HG03159 (cell line): ENCODE measurements at regions not wholly inside any gene's neighbourhood (a gene's known extent, or its start where the extent isn't known, plus 50 kb on each side); places are given as distances from the start of the nearest gene placed in this dataset.

ENCODE experiments used
- ATAC-seq: cut with Tn5 transposase; IDR thresholded peaks from one replicate; pipeline ENCODE4 v1.9.1; 2021; ENCODE audit warnings: mild to moderate bottlenecking, moderate library complexity; ENCODE audit not compliant: unreplicated experiment

DNA sequence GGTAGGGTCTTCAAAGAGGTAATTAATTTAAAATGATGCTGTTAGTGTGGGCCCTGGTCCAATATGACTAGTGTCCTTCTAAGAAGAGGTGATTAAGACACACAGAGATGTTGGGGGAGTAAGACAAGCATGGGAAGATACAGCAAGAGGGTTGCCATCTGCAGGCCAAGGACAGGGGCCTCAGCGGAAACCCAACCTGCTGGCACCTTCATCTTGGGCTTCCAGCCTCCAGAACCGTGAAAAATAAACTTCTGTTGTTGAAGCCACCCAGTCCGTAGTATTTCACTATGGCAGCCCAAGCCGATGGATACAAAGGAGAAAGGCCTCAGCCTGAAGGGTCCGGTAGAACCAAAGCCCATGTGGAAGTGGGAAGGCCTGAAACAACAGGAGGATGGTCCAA lies 161.7 kb upstream of the UBE2E1 start:
- ATAC-seq: no peak

DNA sequence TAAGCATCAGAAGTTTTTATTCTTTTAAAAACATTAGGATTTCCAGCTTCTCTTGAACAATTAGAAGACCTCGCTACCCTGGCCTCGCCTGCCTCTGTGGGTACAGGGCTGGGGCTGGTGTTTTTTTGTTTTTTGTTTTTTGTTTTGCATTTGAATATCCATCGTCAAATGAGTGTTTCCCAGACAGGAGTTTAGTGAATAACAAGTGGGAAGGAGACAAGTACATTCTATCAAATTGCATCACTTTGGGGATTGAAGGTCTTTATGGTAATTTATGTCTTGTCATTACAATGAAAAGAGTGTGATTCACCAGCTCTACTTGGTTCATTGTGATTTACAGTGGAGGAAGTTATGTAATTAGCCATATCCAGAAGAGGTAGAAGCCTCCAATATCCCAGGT lies 161.1 kb upstream of the UBE2E1 start:
- no peak for ATAC-seq

DNA sequence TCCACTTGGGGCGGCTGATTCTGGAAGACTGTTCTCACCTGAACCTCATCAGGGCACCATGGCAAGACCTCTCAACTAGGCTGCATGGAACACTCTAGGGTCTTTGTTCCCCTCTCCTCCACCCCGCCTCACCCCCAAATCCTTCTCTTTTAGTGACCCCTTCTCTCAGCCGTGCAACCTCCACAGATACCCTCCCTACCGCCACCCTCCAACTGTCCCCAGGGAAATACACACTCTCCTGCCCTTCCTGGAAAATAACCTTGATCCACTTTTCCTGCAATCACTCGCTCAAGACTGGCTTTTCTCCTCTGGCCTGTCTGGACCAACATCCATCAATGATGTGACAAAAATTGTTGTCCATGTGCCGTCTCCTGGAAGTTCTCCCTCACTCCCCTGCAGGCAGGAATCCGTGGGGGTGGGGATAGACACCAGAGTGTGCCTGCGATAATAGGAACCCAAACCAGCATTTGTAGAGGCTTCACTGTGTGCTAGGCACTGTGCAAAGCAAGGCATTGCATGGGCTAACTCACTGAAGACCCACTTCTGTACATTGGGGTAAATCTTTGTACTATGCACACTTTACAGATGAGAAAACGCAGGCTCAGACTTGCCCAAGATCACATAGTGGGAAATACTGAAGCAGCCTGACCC lies 160.1 kb upstream of the UBE2E1 start:
- ATAC-seq: no peak

DNA sequence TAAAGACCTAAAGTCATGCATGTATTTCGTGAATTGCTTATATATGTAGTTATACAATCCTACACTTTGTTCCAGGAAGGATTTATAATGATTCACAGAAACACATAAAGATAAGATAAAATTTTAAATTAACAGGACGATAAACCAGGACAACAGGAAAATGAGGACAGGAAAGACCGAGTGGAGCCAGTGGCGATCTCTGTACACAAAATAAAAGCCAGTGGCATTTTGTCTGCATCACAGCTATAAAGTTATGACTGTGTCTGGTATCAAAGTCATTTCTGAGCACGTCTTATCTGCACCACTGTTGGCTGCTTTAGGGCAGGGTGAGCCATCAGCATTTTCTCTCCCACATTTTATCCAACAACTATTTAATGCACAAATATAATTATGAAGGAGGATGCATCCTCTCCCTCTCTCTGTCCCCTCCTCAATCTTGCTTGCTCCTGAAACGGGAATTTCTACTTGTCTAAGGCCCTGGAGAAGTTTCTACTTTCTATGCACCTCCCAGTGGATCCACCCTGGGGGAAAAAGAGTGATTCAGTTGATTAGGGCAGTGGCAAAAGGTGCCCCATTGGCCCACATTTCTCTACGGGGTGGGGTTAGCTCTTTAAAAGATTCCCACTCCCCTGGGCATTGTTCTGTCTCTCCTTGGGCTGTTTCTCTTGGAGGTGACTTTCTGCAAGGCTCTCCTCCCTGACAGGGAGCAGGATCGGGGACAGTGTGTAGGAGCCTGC lies 159.4 kb upstream of the UBE2E1 start:
- no peak for ATAC-seq

DNA sequence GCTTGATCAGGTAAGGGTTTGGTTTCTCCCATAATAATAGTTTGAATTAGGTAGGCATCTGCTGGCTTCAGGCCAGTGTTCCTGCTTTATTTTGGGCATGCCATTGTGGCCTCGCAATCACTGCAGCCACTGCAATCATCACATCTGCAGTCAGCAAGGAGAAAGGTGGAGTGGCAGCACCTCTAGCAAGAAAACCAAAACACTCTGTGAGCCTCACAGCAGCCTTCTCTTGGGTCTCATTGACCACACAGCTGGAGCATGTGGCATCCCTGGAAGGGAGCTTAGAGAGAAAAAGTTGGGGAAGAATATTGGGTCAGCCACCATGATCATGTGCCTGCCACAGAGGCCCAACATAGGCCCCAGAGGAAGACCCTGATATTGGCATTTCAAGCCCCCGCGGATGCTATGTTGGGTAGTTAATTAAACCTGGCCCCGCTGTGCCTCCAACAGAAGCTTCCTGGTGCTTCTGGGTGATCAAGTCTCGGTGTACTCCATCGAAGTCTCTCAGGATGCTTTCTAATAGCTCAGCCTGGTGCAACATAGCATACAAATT lies 158.0 kb upstream of the UBE2E1 start:
- ATAC-seq: no peak

DNA sequence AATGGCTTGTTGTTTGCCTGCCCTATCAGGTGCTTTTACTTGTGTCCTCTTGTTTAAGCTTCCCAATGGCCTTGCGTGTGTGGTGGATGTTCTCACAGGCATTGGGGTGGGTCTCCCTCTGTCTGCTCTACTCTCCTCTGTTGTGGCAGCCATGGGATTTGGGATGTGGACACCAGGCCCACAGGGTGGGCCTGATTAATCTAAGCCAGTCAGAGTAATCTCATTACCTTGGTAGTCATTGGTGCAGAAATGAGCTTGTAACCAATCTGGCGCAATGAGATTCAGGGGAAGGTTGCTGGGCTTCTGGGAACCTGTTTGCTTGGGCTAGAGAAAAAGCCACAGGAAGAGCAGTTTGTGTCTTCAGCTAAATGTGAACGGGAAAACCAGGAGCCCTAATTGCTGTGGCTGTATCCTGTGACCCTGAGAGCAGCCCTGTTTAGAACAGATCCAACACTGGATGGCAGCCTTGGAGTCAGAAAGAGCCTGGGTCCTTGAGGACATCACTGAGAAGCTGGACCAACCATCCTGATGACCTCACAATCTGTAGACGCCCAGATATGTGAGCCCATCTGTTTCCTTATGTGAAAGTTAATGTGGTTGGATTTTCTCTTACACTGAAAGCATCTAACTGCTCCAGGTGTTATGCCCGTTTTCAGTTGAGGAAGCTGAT lies 157.3 kb upstream of the UBE2E1 start:
- ATAC-seq: no peak

DNA sequence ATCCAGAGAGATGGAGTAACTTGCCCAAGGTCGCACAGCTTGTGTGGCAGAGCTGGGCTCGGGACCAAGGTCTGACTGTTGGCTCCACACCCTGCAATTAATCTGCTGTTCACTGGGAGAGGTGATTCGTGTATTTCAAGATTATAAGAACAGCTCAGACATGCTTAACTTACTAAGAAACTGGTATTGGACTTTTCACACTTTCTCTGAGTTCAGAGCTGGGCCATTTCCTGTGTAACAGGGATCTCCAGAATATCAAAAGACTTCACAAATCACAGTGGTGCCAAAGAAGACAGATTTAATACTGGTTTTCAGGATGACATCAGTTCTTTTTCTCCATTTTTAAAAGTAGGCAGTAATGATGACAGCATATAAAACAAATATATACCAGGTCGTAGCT lies 156.8 kb upstream of the UBE2E1 start:
- no peak for ATAC-seq

DNA sequence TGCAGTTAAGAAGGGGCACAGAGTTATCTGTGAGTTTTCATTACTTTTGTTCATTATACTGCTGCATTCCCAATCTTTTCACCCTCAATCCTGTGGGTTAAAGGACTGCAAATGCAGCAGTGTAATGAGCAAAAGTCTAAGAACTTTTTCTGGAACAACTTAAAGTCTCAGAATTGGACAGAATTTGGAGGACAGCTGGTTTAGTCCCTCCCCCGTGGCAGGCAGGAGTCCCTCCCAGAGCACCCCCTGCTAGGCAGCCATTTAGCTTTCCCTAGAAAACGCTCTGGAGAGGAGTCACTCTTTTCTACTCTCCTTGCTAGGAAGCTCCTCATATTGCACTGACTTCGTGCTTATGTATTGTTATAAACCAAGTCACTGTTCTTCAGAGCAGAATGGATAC lies 156.3 kb upstream of the UBE2E1 start:
- no peak for ATAC-seq

DNA sequence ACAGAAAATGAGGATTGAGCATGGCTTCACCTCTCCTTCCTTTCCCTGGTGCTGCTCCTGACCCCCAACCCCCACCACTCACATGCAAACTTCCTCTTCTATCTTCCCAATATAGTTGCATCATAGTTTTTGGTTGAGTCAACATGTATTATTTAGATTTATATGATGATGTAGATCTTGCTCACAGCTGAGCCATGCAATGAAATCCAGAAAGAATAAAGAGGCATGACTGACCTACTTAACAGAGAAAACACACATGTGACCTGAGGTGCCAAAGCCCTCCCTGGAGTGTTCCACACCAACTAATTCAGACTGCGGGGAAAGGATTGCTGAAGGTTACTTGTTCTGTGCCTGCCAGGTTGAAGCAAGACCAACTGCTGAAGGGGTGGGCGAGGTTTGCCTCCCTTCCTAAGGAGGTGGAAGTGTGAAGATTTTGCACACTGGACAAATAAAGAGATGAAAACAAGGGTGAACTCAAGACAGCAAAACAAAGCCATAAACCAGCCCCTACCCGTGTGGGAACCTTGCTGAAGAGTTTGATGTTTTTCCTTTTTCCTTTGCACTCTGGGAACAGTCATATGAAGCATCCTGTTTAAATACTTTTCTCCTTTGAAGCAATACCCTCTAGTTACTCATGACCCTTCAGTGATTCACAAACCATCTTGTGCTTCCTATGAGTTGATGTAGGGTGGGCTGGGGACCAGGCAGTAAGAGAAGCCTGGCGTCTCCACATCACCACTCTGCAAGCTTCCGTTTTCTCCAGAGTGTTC lies 155.2 kb upstream of the UBE2E1 start:
- no peak for ATAC-seq

DNA sequence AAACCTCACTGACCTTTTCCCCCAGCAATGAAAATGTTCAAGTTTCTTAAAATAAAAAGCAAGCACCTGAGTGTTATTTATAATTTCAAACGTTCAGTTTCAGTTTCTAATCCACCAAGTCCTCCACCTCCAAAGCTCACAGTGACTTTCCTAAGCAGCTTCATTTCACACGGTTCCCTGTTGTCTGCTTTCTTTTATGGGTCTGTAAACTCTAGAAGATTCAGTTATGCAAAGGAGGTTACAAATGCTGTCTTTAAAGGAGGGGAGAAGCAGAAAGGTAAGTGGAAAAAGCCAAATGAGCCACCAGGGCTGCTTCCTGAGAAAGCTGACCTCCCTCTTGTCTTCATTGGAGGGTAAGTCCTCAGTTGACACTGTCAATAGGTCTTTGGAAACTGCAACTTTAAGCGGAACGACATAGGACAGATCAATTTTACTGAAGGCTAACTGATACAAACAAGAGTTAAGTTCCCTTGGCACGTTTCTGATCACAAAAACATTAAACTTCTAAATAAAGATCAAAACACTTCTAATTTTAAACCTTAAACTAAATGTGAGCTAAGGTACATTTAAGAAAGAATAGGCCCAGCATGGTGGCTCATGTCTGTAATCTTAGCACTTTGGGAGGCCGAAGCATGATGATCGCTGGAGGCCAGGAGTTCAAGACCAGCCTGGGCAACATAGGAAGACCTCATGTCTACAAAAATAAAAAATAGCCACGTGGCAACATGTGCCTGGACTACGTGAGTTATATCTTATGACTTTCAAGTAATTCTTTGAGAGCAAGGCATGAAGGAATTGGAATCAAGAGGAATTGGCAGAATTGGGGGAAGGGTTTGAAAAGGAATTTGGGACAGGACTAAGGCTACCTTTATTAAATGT lies 151.9 kb upstream of the UBE2E1 start:
- ATAC-seq: peak; percentile 88

DNA sequence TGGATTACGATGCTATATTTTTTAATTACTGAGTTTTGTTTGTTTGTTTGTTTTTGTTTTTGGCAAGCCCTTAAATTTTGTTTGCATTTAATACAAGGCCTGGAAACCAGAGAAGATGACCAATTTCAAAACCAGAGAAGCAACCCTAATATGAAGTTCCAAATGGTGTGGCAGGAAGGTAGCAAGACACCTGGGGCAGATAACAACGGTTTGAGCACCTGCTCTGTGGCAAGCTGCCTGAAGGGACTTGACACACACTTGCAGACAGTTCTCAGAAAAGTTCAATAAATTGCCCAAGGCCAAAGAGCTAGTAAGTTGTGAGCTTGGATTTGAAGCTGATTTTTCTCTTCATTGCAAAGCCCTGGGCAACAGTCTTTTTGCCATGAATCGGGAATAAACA lies 151.2 kb upstream of the UBE2E1 start:
- peak; percentile 43 for ATAC-seq

DNA sequence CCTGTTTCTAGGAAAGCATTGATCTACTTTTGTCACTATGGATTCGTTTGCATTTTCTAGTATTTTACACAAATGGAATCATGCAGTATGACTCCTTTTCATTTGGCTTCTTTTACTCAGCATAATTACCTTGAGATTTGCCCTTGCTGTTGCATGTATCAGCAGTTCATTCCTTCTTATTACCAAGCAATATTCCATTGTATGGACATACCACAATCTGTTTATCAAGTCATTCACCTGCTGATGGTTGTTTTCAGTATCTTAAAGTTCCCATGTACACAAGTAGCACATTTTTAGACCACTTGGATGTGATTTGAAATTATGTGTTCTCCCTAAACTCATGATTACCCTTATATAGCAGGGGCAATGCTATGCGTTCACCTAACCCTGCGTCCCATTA lies 150.0 kb upstream of the UBE2E1 start:
- no peak for ATAC-seq

DNA sequence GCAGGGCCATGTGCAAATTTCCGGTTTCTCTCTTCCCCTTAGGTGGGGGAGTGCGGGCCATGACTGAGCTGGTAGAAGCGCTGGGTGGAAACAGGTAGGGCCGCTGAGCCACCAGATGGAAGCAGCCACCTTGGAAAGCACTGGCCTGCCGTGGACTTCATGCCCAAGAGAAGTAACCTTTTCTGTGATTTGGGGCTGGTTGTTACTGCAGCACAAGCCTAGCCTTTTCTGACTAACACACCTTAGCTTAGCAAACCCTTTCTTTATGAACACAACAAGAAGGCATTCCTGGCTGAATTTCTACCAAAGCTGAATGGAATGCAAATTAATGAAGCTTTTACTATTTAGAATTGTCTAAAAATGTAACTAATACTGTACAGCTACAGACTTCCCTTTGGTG lies 149.6 kb upstream of the UBE2E1 start:
- ATAC-seq: no peak

DNA sequence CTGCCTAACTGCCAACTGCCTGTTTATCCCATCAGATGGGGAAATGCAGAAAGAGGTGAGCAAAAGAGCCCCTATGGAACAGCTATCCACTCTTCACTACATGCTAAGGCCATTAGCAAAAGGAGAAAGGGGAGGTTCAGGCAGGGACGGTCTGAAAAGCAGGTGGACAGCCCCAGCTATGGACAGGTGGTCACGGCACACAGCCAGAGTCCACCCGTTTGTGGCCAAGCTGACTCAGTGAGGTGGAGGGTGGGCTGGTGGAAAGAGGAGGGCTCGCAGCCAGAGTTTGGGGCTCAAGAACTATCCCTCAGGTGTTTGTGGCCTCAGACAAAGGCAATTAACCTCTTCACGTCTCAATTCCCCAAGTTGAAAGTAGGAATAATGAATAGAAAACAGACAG lies 148.9 kb upstream of the UBE2E1 start:
- no peak for ATAC-seq

DNA sequence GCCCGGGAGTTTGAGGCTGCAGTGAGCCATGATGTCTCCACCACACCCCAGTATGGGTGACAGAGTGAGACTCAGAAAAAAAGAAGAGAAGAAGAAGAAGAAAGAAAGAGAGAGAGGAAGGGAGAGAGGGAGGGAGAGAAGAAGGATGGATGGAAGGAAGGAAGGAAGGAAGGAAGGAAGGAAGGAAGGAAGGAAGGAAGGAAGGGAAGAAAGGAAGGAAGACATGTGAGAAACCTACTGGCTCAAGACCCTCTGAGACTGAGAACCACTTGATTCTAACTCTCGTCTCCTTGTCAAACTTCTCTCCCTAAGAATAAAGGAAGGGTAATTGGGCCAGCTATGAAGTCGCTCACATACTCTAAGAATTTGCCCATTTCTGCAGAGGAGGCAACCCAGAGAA lies 148.1 kb upstream of the UBE2E1 start:
- ATAC-seq: no peak

DNA sequence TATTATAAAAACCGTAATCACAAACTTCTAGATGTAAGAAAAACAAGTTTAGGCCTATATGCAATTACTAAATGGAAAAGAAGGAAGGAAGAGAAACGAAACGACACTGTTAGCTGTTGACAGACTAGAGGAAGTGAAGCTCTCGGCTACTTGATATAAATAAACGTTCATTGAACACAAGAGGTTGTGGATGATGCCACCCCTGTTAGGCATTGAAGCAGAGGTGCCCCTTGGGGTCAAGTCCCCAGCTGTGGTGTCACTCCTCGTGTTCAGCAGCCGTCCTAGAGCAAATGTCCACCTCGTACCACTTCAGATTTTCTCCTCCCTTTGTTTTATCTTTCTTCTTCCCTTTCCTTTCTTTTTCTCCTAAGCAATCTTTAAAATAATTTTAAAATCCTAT lies 146.5 kb upstream of the UBE2E1 start:
- peak; percentile 74 for ATAC-seq

DNA sequence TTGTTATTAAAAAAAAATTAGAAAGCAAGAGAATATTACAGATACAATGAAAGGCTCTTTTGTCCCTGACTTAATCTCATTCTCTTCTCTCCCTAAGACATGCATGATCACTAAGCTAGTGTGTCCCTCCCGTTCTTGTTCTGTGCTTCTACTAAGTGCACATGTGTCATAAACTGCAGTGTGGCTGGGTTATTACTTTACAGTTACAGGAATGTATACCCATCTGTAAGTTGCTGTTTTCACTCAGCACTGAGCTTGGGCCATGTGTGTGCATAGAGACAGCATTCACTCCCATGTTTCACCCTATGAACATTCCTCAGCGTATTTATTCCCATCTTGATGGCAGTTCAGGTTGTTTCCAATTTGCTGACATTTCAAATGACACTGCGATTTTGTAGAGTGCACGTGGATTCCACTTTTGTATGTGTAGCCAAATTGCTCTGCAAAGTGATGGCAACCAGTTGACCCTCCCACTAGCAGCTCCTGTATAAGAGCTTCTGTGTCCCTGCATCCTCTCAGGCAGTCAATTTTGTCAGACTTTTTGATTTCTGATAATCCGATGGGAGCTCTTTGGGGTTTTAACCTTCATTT lies 145.8 kb upstream of the UBE2E1 start:
- no peak for ATAC-seq

DNA sequence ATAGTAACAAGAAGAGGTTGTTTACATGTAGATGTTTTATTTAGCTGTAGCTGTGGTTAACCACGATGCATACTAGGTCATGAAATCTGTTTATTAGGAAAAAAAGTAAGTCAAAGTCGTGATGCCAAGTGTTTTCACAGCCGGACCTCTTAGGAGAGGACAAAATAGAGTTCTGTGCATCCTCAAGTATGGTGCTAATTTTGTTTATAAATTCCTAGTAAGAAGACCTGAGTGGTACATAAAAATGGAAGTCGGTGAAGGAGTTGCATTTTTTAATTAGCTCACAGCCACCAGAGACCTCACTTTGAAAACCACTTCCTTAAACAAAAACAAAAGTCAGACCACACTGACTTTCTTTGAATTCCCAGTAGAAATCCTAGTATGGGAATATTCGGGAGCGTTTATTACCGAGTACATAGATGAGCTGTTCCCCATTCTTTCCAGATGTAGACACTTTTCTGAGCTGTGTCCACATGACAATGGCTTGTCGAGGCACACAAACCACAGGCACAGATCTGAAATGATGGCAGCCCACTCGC lies 143.6 kb upstream of the UBE2E1 start:
- ATAC-seq: no peak

DNA sequence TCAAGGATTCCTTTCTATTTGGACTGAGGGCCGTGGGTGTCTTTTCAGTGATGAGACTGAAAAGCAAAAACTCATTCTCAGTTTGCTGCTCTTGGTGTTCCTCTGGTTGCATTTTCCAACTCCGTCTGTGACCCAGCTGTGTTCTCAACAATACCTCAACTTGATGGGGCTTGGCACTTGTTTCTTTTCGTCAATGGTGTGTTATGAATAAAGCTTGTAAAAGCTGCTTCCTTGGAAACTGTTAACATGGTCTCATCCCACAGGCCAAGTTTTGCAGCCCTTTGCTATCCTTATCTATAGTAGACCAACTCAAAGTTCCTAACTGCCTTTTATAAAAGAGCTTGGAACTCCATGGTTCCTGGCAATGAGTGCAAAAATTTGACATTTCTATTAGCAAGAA lies 142.5 kb upstream of the UBE2E1 start:
- ATAC-seq: no peak
